GM12872 (cell line): ENCODE measurements at regions not wholly inside any gene's neighbourhood (a gene's known extent, or its start where the extent isn't known, plus 50 kb on each side); places are given as distances from the start of the nearest gene placed in this dataset.

Experiments used
- TF ChIP-seq, protein P1 (sequence below): IDR thresholded peaks from 3 replicates; pipeline ENCODE4 v1.5.1; 2011; ENCODE audit warnings: low read depth, mild to moderate bottlenecking, low read length, moderate library complexity; ENCODE audit not compliant: insufficient read depth

DNA sequence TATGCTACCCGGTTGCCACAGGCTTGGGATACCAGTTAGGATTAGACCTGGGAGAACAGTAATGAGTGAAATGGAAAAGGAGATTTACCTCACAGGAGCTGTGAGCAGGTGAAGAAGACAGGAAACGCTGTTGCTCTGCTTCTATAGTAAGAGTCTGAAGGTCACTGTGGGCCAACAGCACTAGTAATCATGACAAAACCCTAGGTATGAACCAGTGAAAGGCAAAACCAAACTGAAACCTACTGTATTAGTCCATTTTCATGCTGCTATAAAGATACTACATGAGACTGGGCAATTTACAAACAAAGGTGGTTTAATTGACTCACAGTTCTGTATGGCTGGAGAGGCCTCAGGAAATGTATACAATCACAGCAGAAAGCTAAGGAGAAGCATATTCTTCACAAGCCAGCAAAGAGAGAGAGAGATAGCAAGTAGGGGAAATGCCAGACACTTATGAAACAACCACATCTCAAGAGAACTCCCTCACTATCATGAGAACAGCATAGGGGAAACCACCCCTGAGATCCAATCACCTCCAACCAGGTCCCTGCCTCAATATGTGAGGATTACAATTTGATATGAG lies 736.7 kb upstream of the INTU start:
- TF ChIP-seq, protein P1, sequence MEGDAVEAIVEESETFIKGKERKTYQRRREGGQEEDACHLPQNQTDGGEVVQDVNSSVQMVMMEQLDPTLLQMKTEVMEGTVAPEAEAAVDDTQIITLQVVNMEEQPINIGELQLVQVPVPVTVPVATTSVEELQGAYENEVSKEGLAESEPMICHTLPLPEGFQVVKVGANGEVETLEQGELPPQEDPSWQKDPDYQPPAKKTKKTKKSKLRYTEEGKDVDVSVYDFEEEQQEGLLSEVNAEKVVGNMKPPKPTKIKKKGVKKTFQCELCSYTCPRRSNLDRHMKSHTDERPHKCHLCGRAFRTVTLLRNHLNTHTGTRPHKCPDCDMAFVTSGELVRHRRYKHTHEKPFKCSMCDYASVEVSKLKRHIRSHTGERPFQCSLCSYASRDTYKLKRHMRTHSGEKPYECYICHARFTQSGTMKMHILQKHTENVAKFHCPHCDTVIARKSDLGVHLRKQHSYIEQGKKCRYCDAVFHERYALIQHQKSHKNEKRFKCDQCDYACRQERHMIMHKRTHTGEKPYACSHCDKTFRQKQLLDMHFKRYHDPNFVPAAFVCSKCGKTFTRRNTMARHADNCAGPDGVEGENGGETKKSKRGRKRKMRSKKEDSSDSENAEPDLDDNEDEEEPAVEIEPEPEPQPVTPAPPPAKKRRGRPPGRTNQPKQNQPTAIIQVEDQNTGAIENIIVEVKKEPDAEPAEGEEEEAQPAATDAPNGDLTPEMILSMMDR: no peak

DNA sequence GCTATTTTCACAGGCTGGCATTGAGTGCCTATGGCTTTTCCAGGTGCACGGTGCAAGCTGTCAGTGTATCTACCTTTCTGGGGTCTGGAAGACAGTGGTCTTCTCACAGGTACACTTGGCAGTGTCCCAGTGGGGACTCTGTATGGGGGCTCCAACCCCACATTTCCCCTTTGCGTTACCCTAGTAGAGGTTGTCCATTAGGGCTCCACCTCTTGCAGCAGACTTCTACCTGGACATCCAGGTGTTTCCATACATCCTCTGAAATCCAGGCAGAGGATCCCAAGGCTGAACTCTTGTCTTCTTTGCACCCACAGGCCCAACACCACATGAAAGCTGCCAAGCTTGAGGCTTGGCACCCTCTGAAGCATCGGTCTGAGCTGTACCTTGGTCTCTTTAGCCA lies 735.7 kb upstream of the INTU start:
- TF ChIP-seq, protein P1: no peak

DNA sequence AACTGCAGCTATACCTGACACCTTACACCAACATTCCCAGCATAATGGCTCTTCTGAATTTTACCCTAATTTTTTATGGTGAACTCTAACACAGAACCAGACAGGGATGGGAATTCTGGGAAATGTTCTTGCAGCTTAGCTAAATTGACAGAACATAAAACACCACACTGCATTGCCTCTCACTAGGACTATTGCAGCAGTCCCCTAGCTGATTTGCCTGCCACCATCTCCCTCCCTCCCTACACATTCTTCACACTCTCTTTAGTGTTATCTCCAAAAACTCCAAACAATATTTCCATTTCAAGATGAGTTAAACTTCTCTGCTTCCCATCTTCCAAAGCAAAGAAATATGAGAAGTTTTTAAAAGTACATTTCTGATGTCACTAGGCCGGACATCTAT lies 733.9 kb upstream of the INTU start:
- TF ChIP-seq, protein P1: no peak

DNA sequence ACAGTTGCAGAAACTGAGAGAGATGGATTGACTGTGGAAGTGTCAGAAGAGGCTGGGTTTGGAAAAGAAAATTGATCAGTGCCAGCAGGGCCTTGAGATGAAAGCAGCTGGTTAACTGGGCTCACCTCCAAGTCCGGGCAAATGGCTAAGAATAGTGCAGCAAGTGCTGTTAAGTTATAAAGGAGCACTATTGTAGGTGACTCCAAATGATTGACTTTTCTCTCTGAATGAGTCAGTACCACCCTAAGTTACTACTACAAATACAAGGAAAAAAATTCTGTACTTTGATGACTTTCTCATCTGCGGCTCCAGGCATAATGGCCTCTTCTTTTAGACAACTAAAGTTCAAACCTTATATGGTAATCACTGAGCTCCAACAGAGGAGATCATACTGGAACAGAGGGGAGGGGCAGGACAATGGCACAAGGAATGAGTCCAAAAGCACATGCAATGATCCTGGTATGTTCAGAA lies 733.4 kb upstream of the INTU start:
- TF ChIP-seq, protein P1: no peak

DNA sequence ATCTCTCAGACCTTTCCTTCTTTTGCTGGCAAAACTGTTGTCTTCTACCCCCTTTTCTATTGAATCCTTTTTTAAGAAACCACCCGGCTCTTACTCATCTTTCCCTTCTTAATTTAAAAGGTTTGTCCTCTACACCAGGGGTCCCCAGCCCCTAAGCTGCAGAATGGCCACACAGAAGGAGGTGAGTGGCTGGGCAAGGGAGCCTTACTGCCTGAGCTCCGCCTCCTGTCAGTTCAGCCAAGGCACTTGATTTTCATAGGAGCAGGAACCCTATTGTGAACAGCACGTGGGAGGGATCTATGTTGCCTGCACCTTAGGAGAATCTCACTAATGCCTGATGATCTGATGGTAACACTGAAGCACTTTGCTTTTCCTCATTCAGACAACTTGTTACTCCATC lies 726.3 kb upstream of the INTU start:
- TF ChIP-seq, protein P1: no peak

DNA sequence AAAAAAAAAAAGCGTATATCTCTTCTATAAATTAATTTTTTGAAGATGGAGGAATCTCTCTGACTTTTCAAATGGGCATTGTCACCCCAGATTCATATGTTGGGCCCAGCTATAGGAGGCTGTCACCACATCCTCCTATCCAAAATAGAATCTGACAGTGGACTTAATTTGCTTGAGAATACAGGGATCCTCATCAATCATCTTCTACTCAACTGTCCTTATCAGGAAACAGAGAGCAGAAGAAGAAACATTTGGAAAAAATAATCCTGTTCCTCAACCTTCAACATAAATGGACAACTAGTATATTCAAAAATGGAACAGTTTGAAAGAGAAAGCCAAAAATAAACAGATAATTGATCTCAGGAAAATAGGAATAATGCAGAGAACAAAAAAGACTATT lies 725.4 kb upstream of the INTU start:
- TF ChIP-seq, protein P1: no peak

DNA sequence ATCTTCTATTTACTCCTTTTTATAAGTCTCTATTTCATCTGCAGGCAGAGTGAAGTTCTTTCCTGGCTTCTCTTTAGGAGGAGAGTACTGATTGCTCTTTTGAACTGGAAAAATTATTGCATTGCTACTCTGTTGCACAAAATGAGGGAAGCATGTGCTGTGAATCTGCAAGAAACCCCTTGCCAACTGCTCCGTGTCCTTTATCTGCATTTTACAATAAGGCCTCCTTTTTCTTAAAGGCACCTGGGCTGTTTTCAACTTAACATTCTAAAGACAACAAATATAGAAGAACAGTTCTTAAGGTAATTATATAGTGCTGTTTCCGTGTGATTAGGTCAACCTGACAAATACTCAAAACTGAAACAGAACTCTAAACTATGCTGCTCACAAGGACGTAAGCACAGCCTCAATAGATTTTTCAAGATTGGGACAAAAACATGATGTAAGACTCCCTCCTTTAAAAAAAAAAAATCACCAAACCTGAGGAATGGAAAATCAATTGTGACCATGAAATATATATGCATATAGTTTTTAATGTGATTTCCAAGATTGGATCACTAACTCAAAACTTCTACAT lies 716.6 kb upstream of the INTU start:
- TF ChIP-seq, protein P1: no peak
